Anterior cingulate cortex (tissue), 58 donors: ENCODE measurements at regions not wholly inside any gene's neighbourhood (a gene's known extent, or its start where the extent isn't known, plus 50 kb on each side); places are given as distances from the start of the nearest gene placed in this dataset.
A peak's percentile ranks its signal among the peaks of the same experiment; 100 is the strongest.

Experiments
- DNase-seq, 58 donors: peaks; one replicate each; lab custom pipeline; 2025; lab: John Stamatoyannopoulos, UW

DNA sequence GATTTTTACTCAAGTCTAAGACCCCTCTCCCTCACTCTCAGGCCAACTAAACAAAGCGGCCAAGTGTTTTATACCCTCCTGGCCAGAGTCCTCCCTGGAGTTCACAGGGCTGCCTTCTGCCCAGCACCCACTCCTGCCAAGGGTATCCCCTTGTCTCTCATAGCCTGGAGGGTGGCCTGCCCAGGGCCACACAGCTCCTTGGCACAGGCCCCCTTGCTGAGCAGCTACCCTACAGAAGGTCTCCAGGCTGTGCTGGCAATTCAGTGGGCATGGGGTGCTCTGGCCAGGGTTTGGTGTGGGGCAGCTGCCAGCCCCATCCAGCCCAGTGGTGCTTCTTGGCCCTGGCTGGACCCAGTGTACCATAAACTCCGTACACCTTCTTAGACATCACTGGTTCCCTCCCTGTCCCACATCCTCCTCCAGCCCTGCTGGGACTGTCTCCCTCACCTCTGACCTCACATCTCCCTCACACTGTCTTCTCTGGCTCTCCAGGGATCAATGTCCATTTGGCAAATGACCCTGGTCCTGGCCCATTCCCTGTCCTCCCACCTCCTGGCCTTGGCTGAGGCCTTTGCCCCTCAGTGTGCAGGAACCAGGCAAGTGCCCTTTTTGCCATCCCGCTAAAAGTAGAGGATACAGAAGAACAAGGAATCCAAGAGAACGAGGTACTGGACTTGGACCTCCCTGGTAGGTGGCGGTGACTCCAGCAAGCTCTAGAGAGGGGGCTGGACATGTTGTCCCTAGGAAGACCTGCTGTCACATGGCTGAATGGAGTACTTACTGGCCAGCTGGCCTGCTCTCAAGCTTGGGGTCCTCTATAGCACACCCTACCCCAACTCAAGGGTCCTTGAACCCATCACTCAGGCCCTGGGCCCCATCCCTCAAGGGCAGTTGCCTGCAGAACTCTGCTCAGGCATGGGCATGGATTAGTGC lies 50.0 kb upstream of the TRPM1 start:
- peak in 2 of 58 donors; percentile 6 to 17 for DNase-seq

GRCh38 chr15:31153531-31153930 lies 52.0 kb upstream of the TRPM1 start:
- no peak for DNase-seq

DNA sequence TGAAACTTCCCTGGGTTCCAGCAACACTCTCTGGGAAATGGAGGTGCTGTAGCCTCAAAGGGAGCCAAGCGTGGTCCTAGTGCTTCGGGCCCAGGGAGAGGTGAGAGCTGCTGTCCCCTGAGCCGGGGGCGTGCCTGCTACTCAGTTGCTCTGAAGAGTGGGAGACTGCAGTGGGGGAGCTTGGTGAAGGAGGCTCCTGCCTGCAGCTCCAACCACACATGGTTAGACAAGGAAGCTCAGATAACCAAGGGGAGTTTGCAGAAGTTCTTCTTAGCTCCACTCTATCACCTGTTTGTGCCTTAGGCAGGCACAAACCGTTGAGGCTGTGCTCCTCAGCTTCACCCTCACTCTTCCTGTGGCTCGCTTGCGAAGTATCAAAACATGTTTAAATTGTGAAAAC lies 53.6 kb upstream of the TRPM1 start:
- no peak for DNase-seq

DNA sequence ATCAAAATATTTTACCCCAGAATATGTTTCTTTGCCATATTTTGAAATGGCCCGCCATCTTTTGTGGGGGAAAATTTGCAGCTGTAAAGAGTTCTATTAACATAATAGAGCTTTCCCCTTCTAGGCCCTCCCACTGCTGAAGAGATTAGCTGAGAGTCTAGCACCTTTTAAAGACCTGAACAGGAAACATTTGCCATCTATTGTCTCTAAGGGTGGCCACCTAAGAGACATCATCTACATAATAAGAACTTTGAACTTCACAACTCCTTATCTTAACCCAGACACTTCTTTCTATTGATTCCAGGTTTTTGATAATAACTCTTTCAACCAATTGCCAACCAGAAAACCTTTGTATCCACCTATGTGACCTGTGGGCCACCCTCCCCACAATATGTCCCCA lies 54.7 kb upstream of the TRPM1 start:
- no peak for DNase-seq

GRCh38 chr15:31156808-31157207 lies 55.3 kb upstream of the TRPM1 start:
- no peak for DNase-seq

GRCh38 chr15:31157644-31158069 lies 56.1 kb upstream of the TRPM1 start:
- no peak for DNase-seq

GRCh38 chr15:31158858-31159569 lies 57.5 kb upstream of the TRPM1 start:
- DNase-seq = no peak

DNA sequence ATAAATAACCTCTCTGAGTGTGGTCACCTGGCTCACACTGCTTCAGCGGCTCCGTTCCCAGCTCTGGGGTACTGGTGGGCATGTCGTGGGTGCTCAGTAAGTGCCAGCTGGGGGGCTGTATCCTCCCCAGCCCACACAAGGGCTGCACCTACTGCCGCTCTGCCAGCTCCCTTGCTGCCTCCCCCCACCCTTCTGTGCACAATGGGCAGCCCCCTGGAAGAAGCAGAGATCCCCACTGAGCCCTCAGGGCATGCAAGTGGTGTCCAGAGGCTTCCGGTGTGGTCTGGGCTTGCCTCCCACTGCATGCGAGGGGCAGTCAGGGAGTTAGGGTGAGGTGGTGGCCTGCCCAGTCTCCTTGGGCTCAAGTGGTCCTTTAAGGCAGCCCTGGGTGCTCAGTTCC lies 58.3 kb upstream of the TRPM1 start:
- DNase-seq = no peak

- no peak for DNase-seq
Observed at GRCh38 chr15:31160297-31160696, 58.8 kb upstream of the TRPM1 start.

DNA sequence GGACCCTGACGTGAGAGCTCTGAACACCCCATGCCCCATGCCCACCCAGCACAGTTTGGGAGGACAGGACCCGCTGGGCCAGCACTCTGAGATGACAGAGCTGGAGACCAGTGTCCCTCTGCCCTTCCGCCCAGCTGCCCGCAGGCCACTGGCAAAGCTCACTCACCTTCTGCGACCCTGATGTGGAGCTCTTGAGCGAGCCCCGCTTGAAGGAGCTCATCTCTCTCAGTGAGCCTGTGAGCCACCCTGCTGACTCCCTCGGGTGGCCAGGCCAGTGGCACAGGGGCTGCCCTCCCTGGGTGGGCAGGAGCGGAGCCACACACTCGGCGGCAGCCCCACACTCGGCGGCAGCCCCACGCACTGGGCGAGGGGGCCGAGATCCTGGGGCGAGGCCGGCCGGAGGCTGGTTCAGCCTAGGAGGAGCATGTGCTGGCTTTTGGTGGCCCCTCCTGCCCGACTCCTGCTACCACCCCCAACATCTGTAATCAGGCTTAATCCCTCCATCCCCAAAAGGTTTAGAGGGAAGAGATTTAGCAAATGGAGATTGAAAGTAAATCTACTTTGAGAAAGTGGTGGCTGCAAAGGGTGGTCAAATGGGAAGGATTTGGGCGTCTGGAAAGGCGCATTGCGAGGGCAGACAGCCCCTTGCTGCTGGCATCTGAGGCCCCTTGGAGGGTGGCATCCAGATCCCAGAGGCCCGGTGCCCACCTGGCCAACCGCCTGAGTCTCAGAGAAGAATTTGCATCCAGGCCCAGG lies 59.4 kb upstream of the TRPM1 start:
- DNase-seq = no peak

GRCh38 chr15:31161951-31162350 lies 60.4 kb upstream of the TRPM1 start:
- no peak for DNase-seq

DNA sequence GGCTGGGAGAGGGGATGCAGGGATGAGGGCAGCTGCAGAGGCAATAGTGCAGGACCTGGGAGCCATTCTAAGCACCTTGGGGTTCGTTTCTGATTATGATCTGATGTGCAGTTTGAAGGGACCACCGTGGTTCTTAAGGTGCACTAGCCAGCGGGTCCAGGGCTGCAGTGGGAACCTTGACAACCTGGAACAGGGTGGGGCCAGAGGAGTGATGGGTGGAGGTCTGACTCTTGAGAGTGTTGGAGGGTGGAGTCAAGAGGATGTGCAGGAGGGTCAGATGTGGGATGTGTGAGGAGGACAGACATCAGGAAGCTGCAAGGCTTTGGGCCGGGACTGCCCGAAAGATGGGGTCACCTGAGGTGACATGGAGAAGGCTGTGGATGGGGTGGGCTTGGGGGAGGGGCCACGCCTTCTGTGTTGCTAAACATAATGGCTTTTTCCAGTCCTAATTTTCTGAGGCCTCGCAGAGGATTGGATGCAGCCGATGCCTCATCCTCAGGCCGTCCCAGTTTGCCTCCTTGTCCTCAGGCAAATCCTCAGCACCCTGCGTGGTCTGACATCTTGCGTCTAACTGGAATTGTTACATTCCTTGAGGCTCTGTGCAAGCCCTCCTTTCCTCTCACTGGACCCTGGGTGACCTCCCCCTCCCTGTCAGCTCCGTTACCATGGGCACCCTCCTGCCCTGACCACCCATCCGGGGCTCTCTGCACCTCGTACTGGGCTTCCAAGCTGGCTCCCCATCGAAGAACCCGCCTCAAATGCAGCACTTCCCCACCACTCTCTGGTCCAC lies 61.4 kb upstream of the TRPM1 start:
- no peak for DNase-seq

DNA sequence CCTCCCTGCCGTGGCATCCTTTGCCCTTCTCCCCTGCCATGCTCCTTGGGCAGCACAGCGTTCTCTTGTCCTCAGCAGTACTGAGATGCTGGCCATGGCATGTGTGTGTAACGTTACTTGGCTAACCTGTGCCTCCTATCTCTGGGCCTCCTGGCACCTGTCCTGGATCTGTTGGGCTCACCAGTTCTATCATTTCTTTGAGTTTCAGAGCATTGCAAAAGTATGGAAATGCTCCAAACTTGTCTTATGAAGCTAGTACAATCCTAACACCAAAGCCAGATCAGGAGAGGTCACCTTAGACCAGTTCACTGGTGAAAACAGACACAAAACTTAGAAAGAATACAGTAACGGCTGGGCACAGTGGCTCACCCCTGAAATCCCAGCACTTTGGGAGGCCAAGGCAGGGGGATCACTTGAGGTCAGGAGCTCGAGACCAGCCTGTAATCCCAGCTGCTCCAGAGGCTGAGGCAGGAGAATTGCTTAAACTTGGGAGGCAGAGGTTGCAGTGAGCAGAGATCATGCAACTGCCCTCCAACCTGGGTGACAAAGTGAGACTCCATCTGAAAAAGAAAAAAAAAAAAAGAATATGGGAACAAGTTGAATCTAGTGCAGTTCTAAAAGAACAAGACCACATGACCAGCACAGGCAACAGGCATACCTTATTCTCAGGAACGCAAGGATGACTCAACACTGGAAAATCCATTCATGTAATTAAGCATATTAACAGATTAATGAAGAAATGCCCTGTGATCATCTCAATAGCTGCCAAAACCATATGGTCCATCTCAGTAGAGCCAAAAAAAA lies 62.4 kb upstream of the TRPM1 start:
- DNase-seq = no peak

GRCh38 chr15:31164573-31164912 lies 63.0 kb upstream of the TRPM1 start:
- DNase-seq = no peak

DNA sequence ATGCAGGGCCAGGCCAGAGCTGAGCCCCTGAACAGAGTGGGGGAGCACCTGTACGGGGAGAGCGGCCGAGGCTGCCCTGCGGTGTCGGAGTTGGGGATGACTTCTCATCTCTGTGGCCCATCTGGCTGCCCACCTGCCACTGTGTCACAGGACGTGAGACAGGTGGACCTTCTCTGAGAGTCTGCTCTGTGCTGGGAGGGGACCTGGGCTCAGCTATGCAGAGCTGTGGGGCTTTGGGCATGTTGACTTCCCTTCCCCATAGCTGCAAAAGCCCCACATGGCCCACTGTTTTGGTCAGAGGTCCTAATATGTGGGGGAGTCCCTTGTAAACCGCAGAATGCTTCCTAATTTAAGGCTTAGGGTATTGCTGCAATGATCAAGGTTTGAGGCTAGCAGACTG lies 68.0 kb upstream of the TRPM1 start:
- no peak for DNase-seq

DNA sequence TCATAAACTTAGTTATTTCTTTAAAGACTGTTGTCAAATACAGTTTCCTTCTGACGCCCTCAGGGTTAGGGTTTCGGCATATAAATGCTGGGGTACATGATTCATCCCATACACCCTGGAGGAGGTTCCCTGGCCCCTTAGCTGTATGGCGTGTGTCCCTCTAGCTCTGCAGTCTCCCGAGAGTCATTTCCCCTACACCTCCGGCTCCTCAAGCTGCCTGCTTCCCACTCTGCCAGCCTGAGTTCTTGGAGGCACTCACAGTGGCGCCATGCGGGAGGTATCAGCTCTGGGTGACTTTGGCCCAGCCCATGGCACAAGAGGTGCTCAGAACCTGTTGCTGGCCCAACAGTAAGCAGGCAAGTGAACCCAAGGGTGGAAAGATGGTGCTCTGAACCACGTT lies 70.2 kb upstream of the TRPM1 start:
- no peak for DNase-seq

DNA sequence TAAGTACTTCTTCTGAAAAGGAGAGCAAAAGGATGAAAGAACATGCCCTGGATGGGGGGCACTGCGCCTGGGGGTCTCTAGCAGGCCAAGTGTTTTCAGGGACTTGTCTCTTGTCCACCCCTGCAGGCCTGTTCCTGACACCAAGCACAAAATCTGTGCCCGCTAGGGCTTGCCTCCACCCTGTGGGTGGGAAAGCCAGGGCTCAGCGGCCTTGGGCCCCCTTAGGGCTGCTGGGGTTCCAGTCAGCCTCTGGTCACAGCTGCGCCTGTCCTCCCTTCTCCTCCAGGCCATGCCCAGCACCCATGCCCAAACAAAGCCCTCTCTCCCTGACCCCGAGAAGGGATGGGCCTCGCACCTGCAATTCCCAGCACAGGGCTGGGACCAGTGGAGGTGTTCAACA lies 71.1 kb upstream of the TRPM1 start:
- no peak for DNase-seq

DNA sequence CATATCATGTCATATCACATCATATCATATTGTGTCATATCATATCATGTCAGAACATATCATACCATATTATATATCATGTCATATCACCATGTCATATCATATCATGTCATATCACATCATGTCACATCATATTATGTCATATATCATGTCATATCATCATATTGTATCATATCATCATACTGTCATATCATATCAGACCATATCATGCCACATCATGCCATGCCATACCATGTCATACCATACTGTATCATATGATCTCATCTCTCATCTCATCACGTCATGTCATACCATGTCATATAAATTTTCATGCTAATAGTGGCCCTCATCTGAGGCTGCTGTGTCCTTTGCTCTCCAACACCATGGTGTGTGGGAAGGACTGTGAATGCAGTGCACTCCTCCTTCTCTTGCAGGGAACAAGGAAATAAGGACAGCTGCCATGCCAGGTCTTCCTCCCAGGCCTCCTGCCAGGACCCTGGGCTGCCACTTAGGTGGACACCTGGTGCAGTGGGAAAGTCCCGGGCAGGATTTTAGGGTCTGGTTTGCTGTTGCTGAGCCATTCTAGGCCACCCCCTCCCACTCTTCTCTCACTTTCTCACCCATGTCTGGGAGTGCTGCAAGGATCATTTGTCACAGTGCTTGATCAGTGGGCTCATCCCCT lies 72.4 kb upstream of the TRPM1 start:
- no peak for DNase-seq

GRCh38 chr15:31175484-31175883 lies 74.0 kb upstream of the TRPM1 start:
- no peak for DNase-seq
